ENCODE measurements at regions not wholly inside any gene's neighbourhood (a gene's known extent, or its start where the extent isn't known, plus 50 kb on each side); places are given as distances from the start of the nearest gene placed in this dataset.
A peak's percentile ranks its signal among the peaks of the same experiment; 100 is the strongest.

DNA sequence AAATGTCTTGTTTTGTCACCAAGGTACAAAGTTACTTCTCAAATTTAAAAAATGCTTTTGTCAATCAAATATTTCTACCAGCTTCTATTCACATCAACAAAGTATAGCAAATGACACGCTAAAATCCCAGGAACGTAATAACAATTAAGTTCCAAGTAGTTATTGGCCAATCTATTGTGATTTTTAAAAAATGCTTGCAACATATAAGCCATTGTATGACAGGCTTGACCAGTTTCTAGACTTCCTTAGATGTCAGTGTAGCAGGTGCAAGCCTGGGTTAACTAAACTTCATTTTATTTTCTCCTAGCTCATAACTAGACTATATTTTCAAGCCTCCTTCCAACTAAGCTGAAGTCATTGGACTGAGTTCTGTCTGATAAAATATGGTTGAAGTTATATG lies 494.5 kb upstream of the PKN2 start:
- Histone ChIP-seq H3K9ac (ENCODE audit: low read length) (no peak overlapping the region), H3K4me3 (ENCODE audit: low read length) (no peak overlapping the region), H3K4me1 (ENCODE audit: low read length) (peaks cover 32% of the 10 kb centered on the region), H2AFZ (ENCODE audit: low read length) (no peak overlapping the region), H3K4me2 (ENCODE audit: low read depth, low read length) (no peak overlapping the region), H3K27ac (ENCODE audit: low read length) (no peak overlapping the region), H4K20me1 (ENCODE audit: insufficient read depth, low read length) (no peaks in the 10 kb centered on the region), H3K79me2 (ENCODE audit: low read length) (no peaks in the 10 kb centered on the region), H3K9me2 (replicated peaks; ENCODE audit: insufficient read depth, low read length) (no peaks in the 10 kb centered on the region), H3K36me3 (replicated peaks; ENCODE audit: insufficient read depth, low read length) (no peaks in the 10 kb centered on the region), H3F3A (ENCODE audit: insufficient read depth, low read length) (peaks cover 7% of the 10 kb centered on the region; the same call in 1 of the 2 replicates), H3K9me3 (replicated peaks; ENCODE audit: insufficient read depth, low read length) (no peaks in the 10 kb centered on the region), H3K27me3 (replicated peaks; ENCODE audit: insufficient read depth, low read length) (no peaks in the 10 kb centered on the region)
- DNase-seq, result no peak
- TF ChIP-seq, protein P1, sequence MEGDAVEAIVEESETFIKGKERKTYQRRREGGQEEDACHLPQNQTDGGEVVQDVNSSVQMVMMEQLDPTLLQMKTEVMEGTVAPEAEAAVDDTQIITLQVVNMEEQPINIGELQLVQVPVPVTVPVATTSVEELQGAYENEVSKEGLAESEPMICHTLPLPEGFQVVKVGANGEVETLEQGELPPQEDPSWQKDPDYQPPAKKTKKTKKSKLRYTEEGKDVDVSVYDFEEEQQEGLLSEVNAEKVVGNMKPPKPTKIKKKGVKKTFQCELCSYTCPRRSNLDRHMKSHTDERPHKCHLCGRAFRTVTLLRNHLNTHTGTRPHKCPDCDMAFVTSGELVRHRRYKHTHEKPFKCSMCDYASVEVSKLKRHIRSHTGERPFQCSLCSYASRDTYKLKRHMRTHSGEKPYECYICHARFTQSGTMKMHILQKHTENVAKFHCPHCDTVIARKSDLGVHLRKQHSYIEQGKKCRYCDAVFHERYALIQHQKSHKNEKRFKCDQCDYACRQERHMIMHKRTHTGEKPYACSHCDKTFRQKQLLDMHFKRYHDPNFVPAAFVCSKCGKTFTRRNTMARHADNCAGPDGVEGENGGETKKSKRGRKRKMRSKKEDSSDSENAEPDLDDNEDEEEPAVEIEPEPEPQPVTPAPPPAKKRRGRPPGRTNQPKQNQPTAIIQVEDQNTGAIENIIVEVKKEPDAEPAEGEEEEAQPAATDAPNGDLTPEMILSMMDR (IDR thresholded peaks at IDR 0.05; ENCODE audit: low read length), result no peak
- TF ChIP-seq EZH2phosphoT487 (IDR thresholded peaks at IDR 0.05; ENCODE audit: low read length), result no peak
- TF ChIP-seq EZH2 (optimal IDR thresholded peaks at IDR 0.05; ENCODE audit: low read depth, low read length), result no peak

DNA sequence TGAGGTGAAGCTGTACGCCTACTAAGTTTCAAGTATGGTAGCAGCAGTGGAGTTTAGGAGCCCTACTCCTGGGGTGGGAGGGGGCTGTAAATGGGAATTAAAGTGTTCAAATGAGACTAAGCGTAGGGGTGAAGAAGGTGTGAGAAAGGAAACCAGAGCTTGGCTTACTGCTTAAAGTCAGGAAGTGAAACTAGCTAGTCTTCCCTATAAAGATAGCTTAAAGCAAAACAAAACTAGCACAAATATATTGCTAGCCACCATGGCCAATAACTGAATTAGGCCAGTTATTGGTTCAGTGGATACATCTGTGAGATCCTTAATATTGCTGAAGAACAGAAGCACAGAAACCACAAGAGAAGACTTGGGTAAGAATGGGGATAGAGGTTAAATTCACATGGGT lies 492.2 kb upstream of the PKN2 start:
- Histone ChIP-seq H4K20me1 (ENCODE audit: insufficient read depth, low read length) (no peaks in the 10 kb centered on the region), H3K27ac (ENCODE audit: low read length) (peak overlapping the region; percentile 52; the same call in 1 of the 2 replicates), H3K9me3 (replicated peaks; ENCODE audit: insufficient read depth, low read length) (no peaks in the 10 kb centered on the region), H3F3A (ENCODE audit: insufficient read depth, low read length) (peaks cover 7% of the 10 kb centered on the region; the same call in 1 of the 2 replicates), H3K4me3 (ENCODE audit: low read length) (peak overlapping the region; percentile 8; the same call in 1 of the 2 replicates), H3K9ac (ENCODE audit: low read length) (no peak overlapping the region), H2AFZ (ENCODE audit: low read length) (peak overlapping the region; percentile 75), H3K79me2 (ENCODE audit: low read length) (no peaks in the 10 kb centered on the region), H3K9me2 (replicated peaks; ENCODE audit: insufficient read depth, low read length) (no peaks in the 10 kb centered on the region), H3K4me1 (ENCODE audit: low read length) (peaks cover 32% of the 10 kb centered on the region), H3K27me3 (replicated peaks; ENCODE audit: insufficient read depth, low read length) (no peaks in the 10 kb centered on the region), H3K4me2 (ENCODE audit: low read depth, low read length) (peak overlapping the region; percentile 67), H3K36me3 (replicated peaks; ENCODE audit: insufficient read depth, low read length) (no peaks in the 10 kb centered on the region)
- DNase-seq, result peak; percentile 67
- TF ChIP-seq EZH2phosphoT487 (IDR thresholded peaks at IDR 0.05; ENCODE audit: low read length) (no peak), EZH2 (optimal IDR thresholded peaks at IDR 0.05; ENCODE audit: low read depth, low read length) (no peak)
- TF ChIP-seq, protein P1 (IDR thresholded peaks at IDR 0.05; ENCODE audit: low read length), result no peak

DNA sequence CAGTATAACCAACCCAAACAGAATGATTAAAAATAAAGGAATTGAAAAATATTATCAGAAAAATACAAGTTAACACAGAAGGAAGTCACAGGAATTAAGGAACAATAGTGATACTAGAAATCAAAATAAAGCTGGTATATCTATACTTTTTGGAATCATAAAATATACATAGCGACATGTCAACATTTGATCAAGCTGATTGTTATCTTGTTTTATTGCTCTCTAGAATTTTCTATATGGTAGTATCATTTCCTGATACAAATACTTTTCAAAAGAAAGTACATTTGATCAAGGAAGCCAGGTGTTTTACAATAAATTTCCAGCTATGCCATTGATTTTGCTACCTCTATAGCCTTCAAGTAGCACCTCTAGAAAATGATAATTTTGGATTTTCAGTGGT lies 489.5 kb upstream of the PKN2 start:
- peaks cover 25% of the 10 kb centered on the region for H3K4me1 ChIP-seq (ENCODE audit: low read length)
- H3K27me3 ChIP-seq (replicated peaks; ENCODE audit: insufficient read depth, low read length), result no peaks in the 10 kb centered on the region
- no peaks in the 10 kb centered on the region for H3K36me3 ChIP-seq (replicated peaks; ENCODE audit: insufficient read depth, low read length)
- H3K9me3 ChIP-seq (replicated peaks; ENCODE audit: insufficient read depth, low read length), result no peaks in the 10 kb centered on the region
- DNase-seq, result no peak
- H3K9ac ChIP-seq (ENCODE audit: low read length), result no peak overlapping the region
- no peak overlapping the region for H3K4me3 ChIP-seq (ENCODE audit: low read length)
- H3K9me2 ChIP-seq (replicated peaks; ENCODE audit: insufficient read depth, low read length), result no peaks in the 10 kb centered on the region
- no peak for TF ChIP-seq EZH2 (optimal IDR thresholded peaks at IDR 0.05; ENCODE audit: low read depth, low read length)
- TF ChIP-seq, protein P1 (IDR thresholded peaks at IDR 0.05; ENCODE audit: low read length), result no peak
- no peak for TF ChIP-seq EZH2phosphoT487 (IDR thresholded peaks at IDR 0.05; ENCODE audit: low read length)
- no peak overlapping the region for H3K4me2 ChIP-seq (ENCODE audit: low read depth, low read length)
- H3K27ac ChIP-seq (ENCODE audit: low read length), result no peak overlapping the region
- H2AFZ ChIP-seq (ENCODE audit: low read length), result no peak overlapping the region
- no peaks in the 10 kb centered on the region for H3K79me2 ChIP-seq (ENCODE audit: low read length)
- peaks cover 7% of the 10 kb centered on the region; the same call in 1 of the 2 replicates for H3F3A ChIP-seq (ENCODE audit: insufficient read depth, low read length)
- H4K20me1 ChIP-seq (ENCODE audit: insufficient read depth, low read length), result no peaks in the 10 kb centered on the region
